ENCODE measurements at regions not wholly inside any gene's neighbourhood (a gene's known extent, or its start where the extent isn't known, plus 50 kb on each side); places are given as distances from the start of the nearest gene placed in this dataset.

DNA sequence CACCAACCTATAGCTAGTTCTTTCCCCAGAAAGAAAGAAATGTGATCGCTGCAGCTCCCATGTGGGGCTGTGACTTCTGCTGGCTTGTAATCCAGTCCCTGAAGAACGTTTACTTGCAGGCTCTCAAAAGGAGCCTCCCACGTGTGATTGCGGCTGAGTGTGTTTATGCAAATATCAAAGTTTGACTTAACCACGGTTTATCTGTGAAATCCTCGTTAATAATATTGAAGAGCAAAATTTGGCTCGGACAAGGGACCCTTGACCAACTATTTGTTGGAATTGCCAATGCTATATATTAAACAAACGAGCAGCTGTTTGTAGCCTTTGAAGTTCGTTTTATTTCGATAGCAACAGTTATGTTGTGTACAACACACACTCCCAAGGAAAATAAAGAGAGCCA, 470.1 kb upstream of the NRP1 start:
- Histone ChIP-seq H3K4me2 (ENCODE audit: insufficient read depth, insufficient read length, low read length) (no peak overlapping the region), H3T11ph (ENCODE audit: low read length) (no peak overlapping the region), H2BK5ac (ENCODE audit: insufficient read length, low read length) (no peak overlapping the region), H2BK15ac (ENCODE audit: low read depth, low read length) (no peak overlapping the region), H2BK12ac (ENCODE audit: insufficient read length, low read depth, low read length) (no peak overlapping the region), H3K79me1 (ENCODE audit: insufficient read depth, low read depth, low read length, poor library complexity, severe bottlenecking) (no peaks in the 10 kb centered on the region), H2BK20ac (ENCODE audit: low read depth, low read length, poor library complexity, severe bottlenecking) (no peak overlapping the region), H2AK5ac (ENCODE audit: insufficient read length, low read length) (no peak overlapping the region), H3K23ac (ENCODE audit: insufficient read length, low read depth, low read length) (no peak overlapping the region), H3K56ac (ENCODE audit: insufficient read length, low read depth, low read length) (no peak overlapping the region), H3K14ac (ENCODE audit: insufficient read depth, low read length) (no peak overlapping the region), H3K9ac (ENCODE audit: extremely low read depth, insufficient read length, low read length) (no peak overlapping the region), H4K8ac (replicated peaks; ENCODE audit: insufficient read length, low read depth, low read length) (no peak overlapping the region), H3K4ac (ENCODE audit: low read depth, low read length) (no peak overlapping the region), H3K18ac (ENCODE audit: insufficient read length, low read depth, low read length) (no peak overlapping the region), H3K9me3 (ENCODE audit: control insufficient read depth, low read depth, low read length) (no peaks in the 10 kb centered on the region), H4K5ac (ENCODE audit: insufficient read length, low read depth, low read length) (no peak overlapping the region), H2BK120ac (ENCODE audit: low read depth, low read length, poor library complexity, severe bottlenecking) (no peak overlapping the region), H3K23me2 (ENCODE audit: insufficient read length, low read depth, low read length, poor library complexity, severe bottlenecking) (no peaks in the 10 kb centered on the region), H3K79me2 (ENCODE audit: insufficient read depth, low read length) (0 out of 2 replicates have a peak, but pooled peaks cover 1% of the 10 kb centered on the region), H4K20me1 (ENCODE audit: control insufficient read depth, insufficient read depth, insufficient read length) (no peaks in the 10 kb centered on the region), H3K4me1 (ENCODE audit: insufficient read depth, low read length) (peaks cover 1% of the 10 kb centered on the region; the same call in 1 of the 2 replicates), H2AFZ (ENCODE audit: low read length) (no peak overlapping the region), H3K27me3 (ENCODE audit: insufficient read depth, low read length) (no peaks in the 10 kb centered on the region), H3K27ac (ENCODE audit: insufficient read length, low read depth, low read length) (no peak overlapping the region), H4K91ac (ENCODE audit: insufficient read length, low read depth, low read length) (no peak overlapping the region)
- H3K4me3 Mint-ChIP-seq = no peak overlapping the region
- peaks cover 19 to 29% of the 10 kb centered on the region in 2 experiments for H3K4me1 Mint-ChIP-seq
- H3K27me3 Mint-ChIP-seq (ENCODE audit: low read depth) = no peaks in the 10 kb centered on the region; the same call in 1 of the 2 replicates
- TF ChIP-seq, protein P1, sequence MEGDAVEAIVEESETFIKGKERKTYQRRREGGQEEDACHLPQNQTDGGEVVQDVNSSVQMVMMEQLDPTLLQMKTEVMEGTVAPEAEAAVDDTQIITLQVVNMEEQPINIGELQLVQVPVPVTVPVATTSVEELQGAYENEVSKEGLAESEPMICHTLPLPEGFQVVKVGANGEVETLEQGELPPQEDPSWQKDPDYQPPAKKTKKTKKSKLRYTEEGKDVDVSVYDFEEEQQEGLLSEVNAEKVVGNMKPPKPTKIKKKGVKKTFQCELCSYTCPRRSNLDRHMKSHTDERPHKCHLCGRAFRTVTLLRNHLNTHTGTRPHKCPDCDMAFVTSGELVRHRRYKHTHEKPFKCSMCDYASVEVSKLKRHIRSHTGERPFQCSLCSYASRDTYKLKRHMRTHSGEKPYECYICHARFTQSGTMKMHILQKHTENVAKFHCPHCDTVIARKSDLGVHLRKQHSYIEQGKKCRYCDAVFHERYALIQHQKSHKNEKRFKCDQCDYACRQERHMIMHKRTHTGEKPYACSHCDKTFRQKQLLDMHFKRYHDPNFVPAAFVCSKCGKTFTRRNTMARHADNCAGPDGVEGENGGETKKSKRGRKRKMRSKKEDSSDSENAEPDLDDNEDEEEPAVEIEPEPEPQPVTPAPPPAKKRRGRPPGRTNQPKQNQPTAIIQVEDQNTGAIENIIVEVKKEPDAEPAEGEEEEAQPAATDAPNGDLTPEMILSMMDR (conservative IDR thresholded peaks at IDR 0.05) = no peak
- no CpG with 5 or more reads among the region's 10 CpGs for WGBS (ENCODE audit: extremely low coverage, insufficient read length, low lambda C conversion rate)
- no peaks in the 10 kb centered on the region for H3K9me3 Mint-ChIP-seq
- no peak for DNase-seq
- H3K36me3 Mint-ChIP-seq (ENCODE audit: insufficient read depth in 1 of 3, low read depth in 3 of 3) = no peaks in the 10 kb centered on the region
- H3K27ac Mint-ChIP-seq = no peak overlapping the region

Measured in H9 (cell line).